GM21576 (cell line): ENCODE measurements at regions not wholly inside any gene's neighbourhood (a gene's known extent, or its start where the extent isn't known, plus 50 kb on each side); places are given as distances from the start of the nearest gene placed in this dataset.
"Not testable (repeated sequence)": the region's sequence is repeated elsewhere in the genome, so short reads cannot be mapped to it uniquely, and the experiment has no call there.

Experiments
- ATAC-seq: cut with Tn5 transposase; IDR thresholded peaks from one replicate; pipeline ENCODE4 v1.9.1; 2021; ENCODE audit warnings: mild to moderate bottlenecking, moderate library complexity; ENCODE audit not compliant: unreplicated experiment

DNA sequence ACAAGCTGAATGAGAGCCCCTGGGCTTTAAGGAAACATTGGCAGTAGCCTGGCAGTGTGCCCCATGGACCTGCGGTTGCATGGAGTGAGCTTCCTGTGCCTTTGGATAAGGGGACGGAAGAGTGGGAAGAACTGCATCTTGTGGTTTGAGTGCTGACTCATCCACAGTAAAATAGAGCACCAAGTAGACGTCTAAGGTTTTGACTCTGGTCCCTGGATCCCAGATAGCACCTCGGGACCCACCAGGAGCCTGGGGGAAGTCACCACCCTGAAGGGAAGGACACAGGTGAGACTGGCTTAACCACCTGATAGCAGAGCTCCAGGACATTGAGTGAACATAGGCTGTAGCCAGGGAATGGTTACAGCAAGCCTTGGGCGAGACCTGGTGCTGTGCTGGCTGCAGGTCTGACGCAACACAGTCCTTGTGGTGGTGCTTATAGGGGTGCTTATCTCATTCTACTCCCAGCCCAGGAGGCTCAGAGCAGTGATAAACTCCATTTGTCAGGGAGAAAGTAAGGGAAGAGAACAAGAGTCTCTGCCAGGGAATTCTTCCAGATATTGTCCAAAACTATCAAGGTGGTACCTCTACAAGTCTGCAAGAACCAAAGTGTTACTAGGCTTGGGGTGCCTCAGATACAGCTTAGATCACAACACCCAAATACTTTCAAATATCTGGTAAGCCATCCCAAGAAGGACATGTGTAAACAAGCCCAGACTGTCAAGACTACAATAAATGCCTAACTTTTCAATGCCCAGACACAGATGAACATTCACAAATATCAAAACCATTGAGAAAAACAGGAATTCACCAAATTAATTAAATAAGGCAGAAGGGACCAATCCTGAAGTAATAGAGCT is 123.6 kb upstream of the TET2 start:
- no peak for ATAC-seq

DNA sequence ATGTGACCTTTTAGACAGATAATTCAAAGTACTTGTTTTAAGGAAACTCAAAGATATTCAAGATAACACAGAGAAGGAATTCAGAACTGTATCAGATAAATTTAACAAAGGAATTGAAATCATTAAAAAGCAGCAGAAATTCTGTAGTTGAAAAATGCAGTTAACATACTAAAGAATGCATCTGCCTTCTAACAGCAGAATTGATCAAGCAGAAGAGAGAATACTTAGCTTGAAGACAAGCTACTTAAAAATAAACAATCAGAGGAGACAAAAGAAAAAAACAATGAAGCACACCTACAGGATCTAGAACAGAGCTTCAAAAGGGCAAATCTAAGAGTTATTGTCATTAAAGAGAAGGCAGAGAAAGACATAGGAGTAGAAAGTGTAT is 123.0 kb upstream of the TET2 start:
- no peak for ATAC-seq

DNA sequence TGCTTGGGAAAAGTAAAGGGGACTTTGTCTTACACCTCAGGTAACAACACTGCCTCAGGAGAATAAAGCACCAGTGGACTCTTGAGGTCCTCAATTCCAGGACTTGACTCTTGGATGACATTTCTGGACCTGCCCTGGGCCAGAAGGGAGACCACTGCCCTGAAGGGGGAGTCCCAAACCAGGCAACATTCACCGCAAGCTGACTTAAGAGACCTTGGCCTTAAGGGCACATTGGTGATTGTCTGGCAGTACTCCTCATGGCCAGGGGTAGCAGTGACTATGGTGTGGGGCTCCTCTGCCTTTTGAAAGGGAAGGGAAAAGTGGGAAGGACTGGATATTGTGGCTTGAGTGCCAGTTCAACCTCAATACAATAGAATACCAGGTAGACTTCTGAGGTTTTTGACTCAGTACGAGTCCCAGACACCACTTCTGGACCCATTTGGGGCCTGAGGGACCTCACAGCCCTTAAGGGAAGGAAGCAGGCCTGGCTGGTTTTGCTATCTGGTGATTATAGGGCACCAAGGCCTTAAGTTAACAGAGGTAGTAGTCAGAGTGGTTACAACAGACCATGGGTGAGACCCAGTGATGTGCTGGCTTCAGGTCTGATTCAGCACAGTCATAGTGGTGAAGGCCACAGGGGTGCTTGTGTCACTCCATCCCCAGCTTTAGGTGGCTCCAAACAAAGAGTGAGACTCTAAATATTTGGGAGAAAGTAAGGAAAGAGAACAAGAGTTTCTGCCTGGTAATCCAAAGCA is 121.2 kb upstream of the TET2 start:
- ATAC-seq: no peak

DNA sequence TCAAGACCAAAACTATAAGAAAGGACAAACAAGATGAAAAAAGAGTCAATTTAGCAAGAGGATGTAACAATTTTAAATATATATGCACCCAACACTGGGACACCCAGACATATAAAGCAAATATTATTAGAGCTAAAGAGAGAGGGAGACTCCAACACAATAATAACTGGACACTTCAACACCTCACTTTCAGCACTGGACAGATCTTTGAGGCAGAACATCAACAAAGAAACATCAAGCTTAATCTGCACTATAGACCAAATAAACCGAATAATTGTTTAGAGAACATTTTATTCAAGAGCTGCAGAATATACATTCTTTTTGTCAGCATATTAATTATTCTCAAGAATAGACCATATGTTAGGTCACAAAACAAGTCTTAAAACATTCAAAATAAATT is 109.7 kb upstream of the TET2 start:
- ATAC-seq: no peak

DNA sequence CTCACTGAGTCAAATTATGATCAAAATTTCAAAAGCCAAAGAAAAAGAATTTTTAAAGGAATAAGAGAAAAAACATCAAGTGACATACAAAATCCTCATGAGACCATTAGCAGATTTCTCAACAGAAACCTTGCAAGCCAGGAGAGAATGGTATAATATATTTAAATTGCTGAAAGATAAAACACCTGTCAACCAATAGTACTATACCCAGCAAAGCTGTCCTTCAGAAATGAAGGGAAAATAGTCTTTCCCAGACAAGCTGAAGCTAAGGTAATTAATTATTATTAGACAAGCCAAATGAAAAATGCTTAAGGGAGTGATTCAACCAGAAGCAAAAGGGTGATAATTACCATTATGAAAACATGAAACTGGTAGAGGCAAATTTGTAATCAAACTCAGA is 104.2 kb upstream of the TET2 start:
- no peak for ATAC-seq

DNA sequence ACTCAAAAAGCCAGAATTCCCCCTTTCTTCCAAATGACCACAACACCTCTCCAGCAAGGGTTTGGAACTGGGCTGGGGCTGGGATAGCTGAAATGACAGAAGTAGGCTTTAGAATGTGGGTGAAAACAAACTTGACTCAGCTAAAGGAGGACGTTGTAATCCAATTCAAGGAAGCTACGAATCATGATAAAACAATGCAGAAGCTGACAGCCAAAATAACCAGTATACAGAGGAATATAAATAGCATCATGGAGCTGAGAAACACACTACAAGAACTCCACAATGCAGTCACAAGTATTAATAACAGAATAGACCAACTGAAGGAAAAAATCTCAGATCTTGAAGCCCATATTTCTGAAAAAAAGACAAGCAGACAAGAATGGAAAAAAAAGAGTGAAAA is 95.8 kb upstream of the TET2 start:
- ATAC-seq: no peak

DNA sequence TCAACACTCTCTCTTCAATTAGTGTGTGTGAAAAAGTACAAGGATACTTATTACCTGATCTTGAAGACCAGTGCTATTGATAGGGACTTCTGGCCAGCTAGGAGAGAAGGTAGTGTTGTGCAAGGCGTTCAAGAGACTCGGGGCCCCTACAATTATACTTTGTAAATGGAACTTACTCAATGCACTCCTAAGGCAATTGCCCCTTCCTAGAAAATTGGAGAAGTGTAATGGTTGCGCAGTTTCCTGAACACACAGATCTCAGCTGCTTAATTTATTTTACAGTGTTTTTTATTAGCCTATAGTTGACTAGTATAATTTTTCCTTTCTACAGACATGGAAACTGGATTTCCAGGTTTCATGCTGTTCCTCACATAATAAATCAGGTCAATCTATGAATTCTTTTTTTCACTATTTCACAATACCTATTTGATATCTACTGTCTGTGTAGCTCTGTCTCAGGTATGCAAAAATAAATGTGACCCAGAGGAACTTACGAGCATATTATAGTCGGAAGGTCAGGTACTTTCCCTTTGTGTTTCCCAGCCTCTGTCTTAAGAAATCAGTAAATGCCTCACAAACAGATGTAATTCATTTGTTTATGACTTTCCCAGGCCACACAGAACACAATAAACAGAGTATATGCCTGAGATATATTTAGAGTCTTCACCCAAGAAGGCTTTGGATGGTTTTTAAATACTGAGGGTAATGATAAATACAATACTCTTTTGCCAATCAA is 89.1 kb upstream of the TET2 start:
- ATAC-seq: no peak

DNA sequence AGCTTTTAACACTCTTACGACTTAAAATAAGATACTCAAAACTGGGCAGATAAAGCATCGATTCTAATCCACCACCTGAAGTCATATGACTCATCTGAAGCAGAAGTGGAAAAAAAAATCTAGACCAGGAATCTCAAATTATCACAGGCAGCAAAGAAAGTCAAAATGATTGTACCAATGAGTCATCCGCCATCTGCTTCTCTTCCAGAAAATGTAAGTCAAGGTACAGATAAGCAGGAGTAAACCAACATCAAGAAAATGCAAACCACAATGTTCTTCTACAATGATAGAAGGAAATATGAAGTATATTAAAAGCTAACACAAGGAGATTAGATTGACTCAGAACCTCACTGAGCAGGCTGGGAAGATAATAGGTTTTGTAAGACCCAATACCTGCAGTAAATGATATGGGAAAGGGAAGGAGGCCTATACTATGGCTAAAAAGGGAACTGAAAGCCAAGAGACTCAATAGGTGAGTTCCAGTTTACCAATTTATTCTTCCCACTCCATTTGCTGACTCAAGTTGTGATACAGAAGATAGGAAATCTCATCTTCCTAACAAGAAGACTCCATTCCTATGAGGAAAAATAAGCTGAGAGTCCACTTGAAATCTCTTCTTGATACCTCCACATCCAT is 88.4 kb upstream of the TET2 start:
- ATAC-seq: no peak

DNA sequence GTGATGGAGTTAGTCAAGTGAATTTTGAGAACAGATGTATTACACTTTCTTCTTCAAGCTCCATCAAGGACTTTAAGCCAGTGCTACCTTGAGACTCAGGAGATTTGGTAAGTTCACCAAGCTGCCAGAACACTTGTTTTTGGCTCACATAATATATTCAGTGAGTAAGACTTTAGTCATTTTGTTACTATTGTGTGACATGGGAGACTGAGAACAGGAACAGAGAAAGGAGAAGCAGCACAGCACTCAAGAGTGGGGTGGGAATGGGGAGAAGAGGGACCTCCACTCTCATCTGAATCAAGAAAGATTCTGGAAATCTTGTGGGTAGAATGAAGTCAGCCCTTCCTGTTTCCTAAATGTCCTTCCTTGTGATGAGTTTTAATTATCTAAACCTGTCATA is 87.3 kb upstream of the TET2 start:
- ATAC-seq: peak; percentile 23

DNA sequence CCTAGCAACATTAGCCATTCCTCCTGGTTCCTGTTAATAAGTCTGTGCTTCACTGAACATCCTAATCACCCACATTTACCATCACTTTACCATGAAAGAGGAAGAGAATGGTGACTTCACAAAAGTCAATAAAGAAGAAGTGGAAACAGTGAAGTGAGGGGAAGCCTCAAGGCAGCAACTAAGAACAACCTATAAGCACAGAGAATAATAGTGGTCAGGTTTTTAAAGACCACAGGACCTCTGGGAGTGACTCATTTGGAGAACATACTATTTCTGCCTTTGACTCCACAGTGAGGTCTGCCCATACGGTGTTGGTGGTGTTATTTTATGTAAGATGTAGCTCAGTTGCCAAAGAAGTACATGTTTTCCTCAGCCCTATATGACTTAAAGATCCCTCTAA is 86.0 kb upstream of the TET2 start:
- peak; percentile 92 for ATAC-seq

DNA sequence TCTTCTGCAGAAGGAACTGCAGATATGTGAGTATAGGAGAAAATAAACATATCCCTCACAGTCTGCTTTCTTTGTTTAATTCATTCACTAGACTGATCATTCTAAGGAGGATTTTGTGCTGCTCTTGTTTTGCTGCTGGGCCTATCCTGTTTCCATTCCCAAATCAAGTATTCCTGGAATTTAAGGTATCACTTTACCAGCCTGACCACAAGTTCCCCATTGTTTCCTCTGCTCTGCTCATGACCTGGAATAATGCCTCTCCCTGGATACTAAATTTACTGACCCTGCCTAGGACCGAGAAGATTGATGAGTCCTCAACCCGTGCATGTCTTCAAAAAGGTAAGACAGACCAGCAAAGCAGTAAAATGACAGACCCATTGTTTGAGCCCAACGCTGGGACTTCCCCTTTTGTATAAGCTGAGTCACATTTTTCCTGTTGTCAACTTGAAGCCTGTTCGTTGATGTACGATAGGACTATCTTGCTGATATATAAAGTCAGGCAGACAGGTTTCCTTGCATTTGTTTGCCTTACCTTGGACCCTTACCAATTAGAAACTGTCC is 85.5 kb upstream of the TET2 start:
- peak; percentile 33 for ATAC-seq

DNA sequence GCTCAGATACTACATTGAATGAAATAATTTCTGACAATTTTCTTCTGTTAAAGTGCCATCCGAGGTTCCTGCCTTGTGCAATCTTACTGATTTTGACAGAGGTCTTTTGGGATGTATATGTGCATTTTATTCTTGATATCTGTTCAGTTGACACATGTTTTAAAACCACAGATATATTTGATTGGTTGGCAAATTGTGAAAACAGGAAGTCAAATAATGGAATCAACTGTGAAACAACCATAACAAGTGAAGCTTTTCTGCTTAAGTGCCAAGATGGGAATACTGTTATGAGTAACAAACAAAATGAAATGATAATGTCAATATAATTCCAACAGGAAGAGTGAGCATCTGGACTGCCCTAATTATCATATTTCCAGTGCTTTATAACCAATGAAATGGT is 84.9 kb upstream of the TET2 start:
- ATAC-seq: no peak

DNA sequence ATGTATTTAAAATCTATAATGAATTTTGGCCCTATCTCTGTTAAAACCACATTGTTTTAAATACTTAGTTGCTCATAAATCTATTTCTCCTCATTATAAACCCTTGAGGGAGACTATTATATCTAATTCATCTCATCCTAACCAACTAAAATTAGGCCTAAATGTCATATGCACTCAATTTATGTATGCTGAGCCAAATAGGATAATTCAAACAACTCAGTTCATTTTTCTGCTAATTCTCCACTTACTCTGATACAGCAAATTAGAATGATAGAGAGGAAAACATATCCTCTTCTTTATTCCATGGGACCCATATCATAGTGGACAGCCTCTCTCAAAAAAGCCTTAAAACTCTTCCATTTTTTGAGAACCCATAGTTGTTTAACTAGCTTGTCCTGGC is 80.3 kb upstream of the TET2 start:
- ATAC-seq: no peak

DNA sequence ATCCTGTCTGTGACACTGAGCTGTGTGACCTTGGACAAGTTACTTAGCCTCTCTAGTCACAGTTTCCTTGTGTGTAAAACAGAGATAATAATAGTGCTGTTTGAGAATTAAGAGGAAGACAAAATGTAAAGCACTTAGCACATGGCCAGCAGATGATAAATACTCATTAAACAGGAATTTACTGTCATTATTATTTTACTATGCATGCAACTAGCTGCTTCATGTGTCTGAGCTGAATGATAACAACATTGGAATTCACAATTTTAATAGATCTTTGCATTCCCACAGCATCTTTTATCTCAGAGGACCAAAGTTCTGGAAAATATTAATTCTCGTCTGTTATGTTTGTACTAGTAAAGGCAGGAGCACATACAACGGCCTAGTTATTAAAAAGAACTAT is 79.2 kb upstream of the TET2 start:
- no peak for ATAC-seq

DNA sequence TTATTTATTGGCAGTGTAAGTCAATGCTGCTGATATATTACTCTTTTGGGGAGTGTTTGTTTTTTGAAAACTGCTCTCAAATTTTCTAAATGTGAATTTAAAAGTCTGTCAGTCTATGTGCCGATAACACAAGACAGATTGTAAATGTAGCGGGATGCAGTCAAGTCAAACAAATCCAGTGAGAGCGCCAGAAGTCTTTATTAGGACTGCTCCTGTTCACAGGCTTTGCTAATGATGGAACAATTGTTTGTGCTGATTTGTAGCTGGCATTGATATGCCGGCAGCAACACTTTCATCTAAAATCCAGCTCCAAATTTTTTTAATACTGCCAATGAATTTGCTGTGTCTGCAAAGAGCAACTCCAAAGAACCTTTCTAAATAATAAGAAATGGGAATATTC is 78.7 kb upstream of the TET2 start:
- no peak for ATAC-seq

DNA sequence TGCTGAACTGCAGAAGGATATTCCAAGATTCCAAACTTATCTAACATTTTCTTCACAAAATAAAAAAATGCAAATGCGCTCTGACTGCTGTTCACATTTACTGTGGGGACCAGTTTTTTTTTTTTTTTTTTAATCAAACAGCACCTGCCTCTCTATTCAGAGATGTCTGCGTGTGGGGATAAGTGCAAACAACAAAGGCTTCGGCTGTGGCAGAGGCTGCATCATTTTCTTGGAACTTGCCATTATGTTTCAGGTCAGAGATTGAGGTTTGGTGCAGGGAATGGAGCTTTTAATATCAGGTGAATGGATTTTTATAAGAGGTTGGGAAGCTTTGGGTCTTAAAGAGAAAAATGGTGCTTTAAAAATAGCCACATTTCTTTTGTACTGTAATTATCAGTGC is 78.2 kb upstream of the TET2 start:
- no peak for ATAC-seq

DNA sequence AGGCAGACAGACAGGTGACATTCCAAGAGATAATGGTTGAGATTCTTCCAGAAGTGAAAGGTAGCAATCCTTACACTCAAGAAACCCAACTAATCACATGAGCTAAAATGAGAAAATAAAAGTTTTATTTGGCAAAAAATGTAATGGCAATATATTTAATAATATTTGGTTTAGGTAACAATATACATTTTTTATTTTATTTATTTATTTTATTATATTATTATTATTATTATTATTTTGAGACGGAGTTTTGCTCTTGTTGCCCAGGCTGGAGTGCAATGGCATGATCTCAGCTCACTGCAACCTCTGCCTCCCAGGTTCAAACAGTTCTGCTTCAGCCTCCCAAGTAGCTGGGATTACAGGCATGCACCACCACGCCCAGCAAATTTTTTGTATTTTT is 74.6 kb upstream of the TET2 start:
- not testable (repeated sequence) for ATAC-seq

DNA sequence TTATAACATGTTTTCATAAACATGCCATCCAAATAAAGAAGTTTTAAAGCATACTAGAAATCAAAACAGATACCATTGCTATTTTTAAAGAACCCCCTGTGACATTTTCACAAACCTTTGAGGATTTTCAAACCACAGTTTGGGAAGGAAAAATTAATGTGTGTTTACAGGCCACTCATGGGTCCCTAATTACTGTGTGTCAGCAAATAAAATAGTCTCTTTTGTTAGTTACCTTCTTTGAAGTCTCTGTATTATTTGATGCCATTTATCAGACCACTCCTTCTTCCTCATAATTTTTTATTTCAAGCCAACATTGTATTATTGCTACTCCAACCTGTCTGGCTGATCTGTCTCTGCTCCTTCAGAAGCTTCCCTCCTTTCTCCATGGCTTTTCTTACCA is 72.6 kb upstream of the TET2 start:
- no peak for ATAC-seq

DNA sequence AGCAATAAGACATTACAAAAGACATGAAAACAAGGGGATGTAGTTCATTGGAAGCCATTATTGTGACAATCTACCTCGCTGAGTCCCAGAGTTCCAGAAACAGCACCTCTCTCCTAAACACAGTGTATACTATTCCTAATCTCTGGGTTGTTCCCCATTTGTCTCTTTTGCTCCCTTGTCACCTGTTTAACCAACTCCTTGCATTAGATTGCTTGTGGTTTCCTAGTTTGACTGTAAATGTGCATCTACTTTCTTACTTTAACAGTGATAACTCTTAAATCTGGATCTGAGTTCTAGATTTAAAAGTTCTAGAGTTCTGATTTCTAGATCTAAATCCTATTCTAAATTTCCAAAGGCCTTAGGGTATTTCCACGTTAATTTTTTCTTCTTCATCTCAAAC is 71.6 kb upstream of the TET2 start:
- no peak for ATAC-seq

DNA sequence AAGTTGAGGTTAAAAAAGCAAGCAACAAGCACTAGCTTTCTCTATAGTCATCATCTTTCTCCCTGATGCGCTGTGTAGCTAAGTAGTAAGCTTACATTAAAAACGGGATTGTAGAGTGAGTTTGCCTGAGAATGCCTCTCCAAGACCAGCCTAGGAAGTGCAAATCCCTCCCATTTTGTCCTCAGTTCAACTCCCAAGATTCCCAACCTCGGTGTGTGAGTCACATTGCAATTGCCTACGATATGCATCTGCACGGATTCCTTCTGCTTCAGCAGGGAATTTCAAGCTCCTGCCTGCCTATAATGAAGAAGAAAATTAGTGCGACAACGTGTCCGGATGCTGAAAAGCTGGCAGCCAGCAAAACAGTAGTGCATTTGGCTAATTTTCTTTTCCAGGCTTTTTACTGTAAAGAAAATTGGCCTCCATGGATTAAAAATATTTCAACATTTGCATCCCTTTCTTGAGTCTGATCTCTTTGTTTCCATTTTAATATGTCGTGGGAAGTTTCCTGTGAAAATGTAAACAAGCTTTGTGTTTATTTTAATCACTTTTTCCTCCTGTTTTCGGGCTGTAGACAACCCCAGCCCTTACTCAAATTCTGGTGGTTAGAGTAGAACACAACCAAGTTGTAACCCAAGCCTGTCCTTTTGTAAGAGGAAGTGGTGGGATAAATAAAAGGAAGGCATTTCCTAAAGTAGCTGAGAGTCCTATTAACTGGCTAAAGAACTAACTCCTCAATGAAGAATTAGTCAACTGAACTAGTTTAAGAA is 58.4 kb upstream of the TET2 start:
- no peak for ATAC-seq
